Stimulated activated CD8-positive, alpha-beta memory T cell treated with anti-CD3 and anti-CD28 coated beads, Interleukin-15, amount 100 ng/mL, for 48 hours (primary cell): ENCODE measurements at regions not wholly inside any gene's neighbourhood (a gene's known extent, or its start where the extent isn't known, plus 50 kb on each side); places are given as distances from the start of the nearest gene placed in this dataset.
"Not testable (repeated sequence)": the region's sequence is repeated elsewhere in the genome, so short reads cannot be mapped to it uniquely, and the experiment has no call there.

Experiments
- DNase-seq, 2 donors: peaks; one replicate each; pipeline ENCODE4 v3.0.0-alpha.2; 2020; ENCODE audit warnings: low read depth in 2 of 2

DNA sequence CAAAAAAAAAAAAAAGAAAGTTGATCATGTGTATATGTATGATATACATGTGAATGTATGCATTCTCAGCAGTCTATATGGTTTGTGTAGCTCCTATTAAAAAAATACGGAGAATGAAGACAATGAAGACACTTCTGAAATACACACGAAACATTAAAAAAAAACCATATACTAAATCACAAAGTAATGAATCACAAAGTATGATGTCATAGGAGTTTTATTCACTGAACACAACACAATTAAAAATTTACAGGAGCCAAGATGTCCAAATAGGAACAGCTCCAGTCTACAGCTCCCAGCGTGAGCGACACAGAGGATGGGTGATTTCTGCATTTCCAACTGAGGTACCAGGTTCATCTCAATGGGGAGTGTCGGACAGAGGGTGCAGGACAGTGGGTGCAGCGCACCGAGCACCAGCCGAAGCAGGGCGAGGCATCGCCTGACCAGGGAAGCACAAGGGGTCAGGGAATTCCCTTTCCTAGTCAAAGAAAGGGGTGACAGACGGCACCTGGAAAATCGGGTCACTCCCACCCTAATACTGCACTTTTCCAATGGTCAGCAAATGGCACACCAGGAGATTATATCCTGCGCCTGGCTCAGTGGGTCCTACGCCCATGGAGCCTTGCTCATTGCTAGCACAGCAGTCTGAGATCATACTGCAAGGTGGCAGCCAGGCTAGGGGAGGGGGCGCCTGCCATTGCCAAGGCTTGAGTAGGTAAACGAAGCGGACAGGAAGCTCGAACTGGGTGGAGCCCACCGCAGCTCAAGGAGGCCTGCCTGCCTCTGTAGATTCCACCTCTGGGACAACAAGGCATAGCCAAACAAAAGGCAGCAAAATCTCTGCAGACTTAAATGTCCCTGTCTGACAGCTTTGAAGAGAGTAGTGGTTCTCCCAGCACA lies 53.9 kb upstream of the TUSC1 start:
- not testable (repeated sequence) for DNase-seq
